ENCODE measurements at regions not wholly inside any gene's neighbourhood (a gene's known extent, or its start where the extent isn't known, plus 50 kb on each side); places are given as distances from the start of the nearest gene placed in this dataset.

DNA sequence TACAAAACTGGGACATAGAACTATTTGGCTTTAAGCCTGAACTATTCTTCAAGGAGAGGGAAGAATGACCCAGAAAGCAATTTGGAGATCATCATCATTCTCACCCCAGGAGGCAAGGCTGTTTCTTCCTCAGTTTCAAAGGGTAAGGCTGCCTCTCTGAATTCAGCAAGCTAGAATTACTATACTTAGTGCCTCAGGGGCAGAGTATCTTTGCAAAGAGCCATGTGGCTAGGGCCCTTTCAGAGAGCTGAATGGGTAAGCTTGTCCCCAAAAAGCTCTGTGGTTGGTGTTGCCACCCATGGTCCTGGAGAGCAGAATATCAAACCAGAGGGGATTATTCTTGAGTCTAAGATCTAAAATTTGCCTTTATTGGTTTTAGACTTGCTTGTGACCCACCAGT lies 720.3 kb upstream of the ARPP21 start:
- peaks cover 0 to 1% (median 0%) of the 10 kb centered on the region in 3 donors for H3K9me3 ChIP-seq (ENCODE audit: control extremely low read depth in 1 of 3, control insufficient read depth in 2 of 3, insufficient read depth in 1 of 3, low read length in 2 of 3)
- no peaks in the 10 kb centered on the region for H3K4me1 Mint-ChIP-seq

DNA sequence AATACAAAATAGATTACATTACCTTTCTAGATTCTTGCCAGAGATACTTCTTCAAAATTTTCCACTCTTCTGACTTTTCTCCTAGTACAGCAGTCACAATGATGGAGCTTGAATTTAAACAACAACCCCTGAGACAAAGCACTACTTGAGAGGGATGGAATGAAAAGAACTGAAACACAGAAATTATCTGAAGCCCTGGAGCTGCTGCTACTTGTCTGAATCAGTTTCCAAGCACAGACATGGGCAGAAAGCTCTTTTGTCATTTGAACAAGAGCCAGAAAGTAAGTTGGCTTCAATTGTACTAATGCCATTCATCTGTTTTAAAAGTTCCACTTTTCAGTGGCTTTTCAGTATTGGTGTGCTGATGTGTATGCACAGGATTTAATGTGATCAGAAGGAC lies 718.5 kb upstream of the ARPP21 start:
- no peak overlapping the region for H2AFZ ChIP-seq (ENCODE audit: insufficient read depth, low read depth, low read length, poor library complexity, severe bottlenecking)
- H3K4me1 ChIP-seq (ENCODE audit: control insufficient read depth in 2 of 2, insufficient read depth in 2 of 2, low read length in 2 of 2): no peaks in the 10 kb centered on the region
- peaks cover 0 to 1% (median 0%) of the 10 kb centered on the region in 3 donors for H3K9me3 ChIP-seq (ENCODE audit: control extremely low read depth in 1 of 3, control insufficient read depth in 2 of 3, insufficient read depth in 1 of 3, low read length in 2 of 3)
- ATAC-seq (ENCODE audit: low read depth) (no peak), DNase-seq (no peak)
- CTCF ChIA-PET: no interaction called here
- H3K4me3 ChIP-seq (ENCODE audit: control extremely low read depth in 1 of 5, extremely low read depth in 1 of 5, insufficient read depth in 1 of 5, low read depth in 2 of 5, low read length in 4 of 5): no peak overlapping the region
- H3K27ac ChIP-seq (ENCODE audit: low read length in 2 of 2): no peak overlapping the region
- H4K20me1 ChIP-seq (ENCODE audit: control insufficient read depth, insufficient read depth, low read length, poor library complexity, severe bottlenecking): no peaks in the 10 kb centered on the region
- H3K27me3 Mint-ChIP-seq: no peaks in the 10 kb centered on the region
- POLR2A ChIA-PET: no interaction called here
- H3K4me3 Mint-ChIP-seq: no peak overlapping the region
- H3K9ac ChIP-seq (ENCODE audit: low read length): no peak overlapping the region
- no peaks in the 10 kb centered on the region for H3K4me1 Mint-ChIP-seq
- no peaks in the 10 kb centered on the region for H3K36me3 ChIP-seq (replicated peaks in 1 of 2; ENCODE audit: control extremely low read depth in 1 of 2, control insufficient read depth in 1 of 2, extremely low read depth in 1 of 2, insufficient read depth in 2 of 2, low read length in 1 of 2)
- no peaks in the 10 kb centered on the region for H3K79me2 ChIP-seq (ENCODE audit: control insufficient read depth, insufficient read depth, low read length)
- intact Hi-C loops (cut with micrococcal nuclease): no loop called here
- no peak overlapping the region for H3K4me2 ChIP-seq (replicated peaks; ENCODE audit: low read depth, low read length, poor library complexity, severe bottlenecking)
- H3K27ac Mint-ChIP-seq: no peak overlapping the region
- H3K27me3 ChIP-seq (replicated peaks in 1 of 4; ENCODE audit: control extremely low read depth in 1 of 4, control insufficient read depth in 3 of 4, insufficient read depth in 4 of 4, low read length in 3 of 4): no peaks in the 10 kb centered on the region
- no peak for TF ChIP-seq EZH2 (IDR thresholded peaks at IDR 0.05; ENCODE audit: borderline replicate concordance, insufficient read depth, low read depth, low read length, poor library complexity, severe bottlenecking)
- TF ChIP-seq, protein P1, sequence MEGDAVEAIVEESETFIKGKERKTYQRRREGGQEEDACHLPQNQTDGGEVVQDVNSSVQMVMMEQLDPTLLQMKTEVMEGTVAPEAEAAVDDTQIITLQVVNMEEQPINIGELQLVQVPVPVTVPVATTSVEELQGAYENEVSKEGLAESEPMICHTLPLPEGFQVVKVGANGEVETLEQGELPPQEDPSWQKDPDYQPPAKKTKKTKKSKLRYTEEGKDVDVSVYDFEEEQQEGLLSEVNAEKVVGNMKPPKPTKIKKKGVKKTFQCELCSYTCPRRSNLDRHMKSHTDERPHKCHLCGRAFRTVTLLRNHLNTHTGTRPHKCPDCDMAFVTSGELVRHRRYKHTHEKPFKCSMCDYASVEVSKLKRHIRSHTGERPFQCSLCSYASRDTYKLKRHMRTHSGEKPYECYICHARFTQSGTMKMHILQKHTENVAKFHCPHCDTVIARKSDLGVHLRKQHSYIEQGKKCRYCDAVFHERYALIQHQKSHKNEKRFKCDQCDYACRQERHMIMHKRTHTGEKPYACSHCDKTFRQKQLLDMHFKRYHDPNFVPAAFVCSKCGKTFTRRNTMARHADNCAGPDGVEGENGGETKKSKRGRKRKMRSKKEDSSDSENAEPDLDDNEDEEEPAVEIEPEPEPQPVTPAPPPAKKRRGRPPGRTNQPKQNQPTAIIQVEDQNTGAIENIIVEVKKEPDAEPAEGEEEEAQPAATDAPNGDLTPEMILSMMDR (IDR thresholded peaks at IDR 0.05): no peak
- H3K9me3 Mint-ChIP-seq (ENCODE audit: insufficient read depth): no peaks in the 10 kb centered on the region

More for the DNA sequence above, 720.3 kb upstream of the ARPP21 start:
- no peak for TF ChIP-seq EZH2 (IDR thresholded peaks at IDR 0.05; ENCODE audit: borderline replicate concordance, insufficient read depth, low read depth, low read length, poor library complexity, severe bottlenecking)
- TF ChIP-seq, protein P1 (IDR thresholded peaks at IDR 0.05): no peak
- no peaks in the 10 kb centered on the region for H3K27me3 ChIP-seq (replicated peaks in 1 of 4; ENCODE audit: control extremely low read depth in 1 of 4, control insufficient read depth in 3 of 4, insufficient read depth in 4 of 4, low read length in 3 of 4)
- no peak overlapping the region for H3K4me3 Mint-ChIP-seq
- H3K79me2 ChIP-seq (ENCODE audit: control insufficient read depth, insufficient read depth, low read length): no peaks in the 10 kb centered on the region
- no peaks in the 10 kb centered on the region for H3K9me3 Mint-ChIP-seq (ENCODE audit: insufficient read depth)
- no peak overlapping the region for H3K4me2 ChIP-seq (replicated peaks; ENCODE audit: low read depth, low read length, poor library complexity, severe bottlenecking)
- no peak overlapping the region for H3K27ac ChIP-seq (ENCODE audit: low read length in 2 of 2)
- ATAC-seq (ENCODE audit: low read depth) (no peak), DNase-seq (no peak)
- H3K4me1 ChIP-seq (ENCODE audit: control insufficient read depth in 2 of 2, insufficient read depth in 2 of 2, low read length in 2 of 2): no peaks in the 10 kb centered on the region
- CTCF ChIA-PET: no interaction called here
- POLR2A ChIA-PET: no interaction called here
- no peaks in the 10 kb centered on the region for H4K20me1 ChIP-seq (ENCODE audit: control insufficient read depth, insufficient read depth, low read length, poor library complexity, severe bottlenecking)
- H3K27me3 Mint-ChIP-seq: no peaks in the 10 kb centered on the region
- H3K4me3 ChIP-seq (ENCODE audit: control extremely low read depth in 1 of 5, extremely low read depth in 1 of 5, insufficient read depth in 1 of 5, low read depth in 2 of 5, low read length in 4 of 5): no peak overlapping the region
- intact Hi-C loops (cut with micrococcal nuclease): no loop called here
- H2AFZ ChIP-seq (ENCODE audit: insufficient read depth, low read depth, low read length, poor library complexity, severe bottlenecking): no peak overlapping the region
- H3K27ac Mint-ChIP-seq: no peak overlapping the region
- no peak overlapping the region for H3K9ac ChIP-seq (ENCODE audit: low read length)
- H3K36me3 ChIP-seq (replicated peaks in 1 of 2; ENCODE audit: control extremely low read depth in 1 of 2, control insufficient read depth in 1 of 2, extremely low read depth in 1 of 2, insufficient read depth in 2 of 2, low read length in 1 of 2): no peaks in the 10 kb centered on the region
